ENCODE measurements at regions not wholly inside any gene's neighbourhood (a gene's known extent, or its start where the extent isn't known, plus 50 kb on each side); places are given as distances from the start of the nearest gene placed in this dataset.

DNA sequence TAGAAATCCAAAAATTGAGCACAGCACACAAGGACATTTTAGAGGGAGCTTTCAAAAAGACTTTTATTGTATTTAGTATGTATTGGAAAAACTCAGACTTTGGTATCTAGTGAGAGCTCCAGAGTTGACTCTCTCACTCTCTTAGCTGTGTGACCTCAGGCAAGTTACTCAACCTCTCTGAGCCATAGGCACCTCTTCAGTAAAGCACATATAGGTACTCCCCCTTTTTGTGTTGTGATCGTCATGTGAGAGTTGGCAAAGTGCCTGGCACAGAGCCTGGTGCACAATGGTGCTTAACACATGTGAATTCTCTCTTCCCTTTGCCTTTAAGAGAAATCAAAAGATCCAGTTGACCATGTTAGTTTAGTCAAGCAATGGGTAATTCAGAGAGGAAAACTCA lies 186.2 kb downstream of the TMEM38B start:
- TF ChIP-seq, protein P1, sequence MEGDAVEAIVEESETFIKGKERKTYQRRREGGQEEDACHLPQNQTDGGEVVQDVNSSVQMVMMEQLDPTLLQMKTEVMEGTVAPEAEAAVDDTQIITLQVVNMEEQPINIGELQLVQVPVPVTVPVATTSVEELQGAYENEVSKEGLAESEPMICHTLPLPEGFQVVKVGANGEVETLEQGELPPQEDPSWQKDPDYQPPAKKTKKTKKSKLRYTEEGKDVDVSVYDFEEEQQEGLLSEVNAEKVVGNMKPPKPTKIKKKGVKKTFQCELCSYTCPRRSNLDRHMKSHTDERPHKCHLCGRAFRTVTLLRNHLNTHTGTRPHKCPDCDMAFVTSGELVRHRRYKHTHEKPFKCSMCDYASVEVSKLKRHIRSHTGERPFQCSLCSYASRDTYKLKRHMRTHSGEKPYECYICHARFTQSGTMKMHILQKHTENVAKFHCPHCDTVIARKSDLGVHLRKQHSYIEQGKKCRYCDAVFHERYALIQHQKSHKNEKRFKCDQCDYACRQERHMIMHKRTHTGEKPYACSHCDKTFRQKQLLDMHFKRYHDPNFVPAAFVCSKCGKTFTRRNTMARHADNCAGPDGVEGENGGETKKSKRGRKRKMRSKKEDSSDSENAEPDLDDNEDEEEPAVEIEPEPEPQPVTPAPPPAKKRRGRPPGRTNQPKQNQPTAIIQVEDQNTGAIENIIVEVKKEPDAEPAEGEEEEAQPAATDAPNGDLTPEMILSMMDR (IDR thresholded peaks at IDR 0.05), result no peak
- TF ChIP-seq POLR2A (IDR thresholded peaks at IDR 0.05), result no peak
